WTC11 (cell line): ENCODE measurements at regions not wholly inside any gene's neighbourhood (a gene's known extent, or its start where the extent isn't known, plus 50 kb on each side); places are given as distances from the start of the nearest gene placed in this dataset.

ENCODE experiments used
- ATAC-seq: fragments of 200-7000 bp; cut with Tn5 transposase; 2 replicates; pipeline ENCODE4 v1.10.0; 2021; ENCODE audit warnings: mild to moderate bottlenecking, moderate library complexity
- CTCF ChIA-PET: fragments of 300-600 bp; sonication (Branson Sonifier 250); formaldehyde crosslinking; loops from one replicate; lab custom pipeline; 2021; ENCODE audit warnings: antibody characterized with exemption; lab: Charles Lee
- POLR2A ChIA-PET: fragments of 350-600 bp; sonication (Branson Sonifier 250); formaldehyde crosslinking; loops from one replicate; lab custom pipeline; 2021; ENCODE audit warnings: antibody characterized with exemption; lab: Charles Lee
- DNase-seq: peaks from one replicate; pipeline ENCODE4 v3.0.0; 2021; ENCODE audit warnings: low spot score
- H3K27ac Mint-ChIP-seq: 2 replicates; pipeline ENCODE4 v1.8.0; 2021; ENCODE audit warnings: mixed read lengths
- H3K27me3 Mint-ChIP-seq: 2 replicates; pipeline ENCODE4 v1.8.0; 2021; ENCODE audit warnings: low read depth, mild to moderate bottlenecking, moderate library complexity, mixed read lengths
- H3K36me3 Mint-ChIP-seq: 2 replicates; pipeline ENCODE4 v1.8.0; 2021; ENCODE audit warnings: mixed read lengths
- H3K4me1 Mint-ChIP-seq: 2 replicates; pipeline ENCODE4 v1.8.0; 2022; ENCODE audit warnings: mixed read lengths
- H3K4me3 Mint-ChIP-seq: 2 replicates; pipeline ENCODE4 v1.8.0; 2021; ENCODE audit warnings: mild to moderate bottlenecking, moderate library complexity, mixed read lengths
- H3K9me3 Mint-ChIP-seq: 2 replicates; pipeline ENCODE4 v1.8.0; 2021; ENCODE audit warnings: mixed read lengths
- CREM ChIP-seq: sonication (generic); formaldehyde crosslinking; IDR thresholded peaks from 2 replicates; pipeline ENCODE4 v1.8.1; 2022; ENCODE audit warnings: mild to moderate bottlenecking, missing genetic modification reagents, moderate library complexity
- ETV6 ChIP-seq: sonication (generic); formaldehyde crosslinking; IDR thresholded peaks from 2 replicates; pipeline ENCODE4 v1.8.1; 2022; ENCODE audit warnings: mild to moderate bottlenecking, missing genetic modification reagents
- FOXP1 ChIP-seq: sonication (generic); formaldehyde crosslinking; IDR thresholded peaks from 2 replicates; pipeline ENCODE4 v1.8.0; 2022; ENCODE audit warnings: missing genetic modification reagents, mild to moderate bottlenecking, moderate library complexity, borderline replicate concordance
- GTF2I ChIP-seq: fragments of 250-450 bp; sonication (Bioruptor Pico); conservative IDR thresholded peaks from 2 replicates; pipeline ENCODE4 v1.4.0; 2021; ENCODE audit warnings: mild to moderate bottlenecking
- HMGA2 ChIP-seq: fragments of 250-450 bp; sonication (Bioruptor Pico); IDR thresholded peaks from 2 replicates; pipeline ENCODE4 v1.4.0; 2021; ENCODE audit warnings: mild to moderate bottlenecking, moderate library complexity
- IRF2 ChIP-seq: sonication (generic); formaldehyde crosslinking; IDR thresholded peaks from 2 replicates; pipeline ENCODE4 v1.8.0; 2022; ENCODE audit warnings: low read depth, missing genetic modification reagents, borderline replicate concordance
- JAZF1 ChIP-seq: fragments of 250-450 bp; sonication (Bioruptor Pico); IDR thresholded peaks from 2 replicates; pipeline ENCODE4 v1.9.0; 2021; ENCODE audit warnings: moderate library complexity, mild to moderate bottlenecking, inconsistent platforms
- JUN ChIP-seq: sonication (generic); formaldehyde crosslinking; IDR thresholded peaks from 2 replicates; pipeline ENCODE4 v1.8.0; 2023; ENCODE audit warnings: mild to moderate bottlenecking, missing genetic modification reagents
- OVOL2 ChIP-seq: fragments of 250-450 bp; sonication (Bioruptor Pico); IDR thresholded peaks from 2 replicates; pipeline ENCODE4 v1.9.0; 2021; ENCODE audit warnings: mild to moderate bottlenecking, borderline replicate concordance
- TEAD1 ChIP-seq: sonication (generic); formaldehyde crosslinking; IDR thresholded peaks from 2 replicates; pipeline ENCODE4 v1.8.0; 2022; ENCODE audit warnings: mild to moderate bottlenecking, missing genetic modification reagents
- TEAD4 ChIP-seq: sonication (generic); formaldehyde crosslinking; IDR thresholded peaks from 2 replicates; pipeline ENCODE4 v1.8.0; 2022; ENCODE audit warnings: mild to moderate bottlenecking, missing genetic modification reagents
- TP53 ChIP-seq: sonication (generic); formaldehyde crosslinking; IDR thresholded peaks from 2 replicates; pipeline ENCODE4 v1.8.1; 2023; ENCODE audit warnings: mild to moderate bottlenecking, missing genetic modification reagents
- ZNF263 ChIP-seq: sonication (generic); formaldehyde crosslinking; IDR thresholded peaks from 2 replicates; pipeline ENCODE4 v1.8.1; 2022; ENCODE audit warnings: low read depth, mild to moderate bottlenecking, moderate library complexity, missing genetic modification reagents
- ZNF671 ChIP-seq: fragments of 250-450 bp; sonication (Bioruptor Pico); IDR thresholded peaks from 2 replicates; pipeline ENCODE4 v1.8.0; 2021; ENCODE audit warnings: mild to moderate bottlenecking
- TF ChIP-seq, protein P1 (sequence below): sonication (generic); formaldehyde crosslinking; IDR thresholded peaks from 2 replicates; pipeline ENCODE4 v1.8.0; 2022; ENCODE audit warnings: mild to moderate bottlenecking, missing genetic modification reagents
- TF ChIP-seq, protein P2 (sequence below): fragments of 250-450 bp; sonication (Bioruptor Pico); IDR thresholded peaks from 2 replicates; pipeline ENCODE4 v1.9.0; 2021; ENCODE audit warnings: moderate library complexity, mild to moderate bottlenecking, inconsistent platforms, borderline replicate concordance
- TF ChIP-seq, protein P3 (sequence below): sonication (generic); formaldehyde crosslinking; IDR thresholded peaks from 2 replicates; pipeline ENCODE4 v1.8.0; 2022; ENCODE audit warnings: mild to moderate bottlenecking, missing genetic modification reagents
- TF ChIP-seq, protein P4 (sequence below): sonication (generic); formaldehyde crosslinking; IDR thresholded peaks from 2 replicates; pipeline ENCODE4 v1.8.1; 2023; ENCODE audit warnings: mild to moderate bottlenecking, missing genetic modification reagents, borderline replicate concordance
- TF ChIP-seq, protein P5 (sequence below): fragments of 200-600 bp; IDR thresholded peaks from 2 replicates; pipeline ENCODE4 v1.8.0; 2022; ENCODE audit warnings: antibody characterized with exemption
- TF ChIP-seq, protein P6 (sequence below): sonication (generic); formaldehyde crosslinking; conservative IDR thresholded peaks from 2 replicates; pipeline ENCODE4 v1.8.1; 2023; ENCODE audit warnings: mild to moderate bottlenecking, low read depth, missing genetic modification reagents, moderate library complexity

DNA sequence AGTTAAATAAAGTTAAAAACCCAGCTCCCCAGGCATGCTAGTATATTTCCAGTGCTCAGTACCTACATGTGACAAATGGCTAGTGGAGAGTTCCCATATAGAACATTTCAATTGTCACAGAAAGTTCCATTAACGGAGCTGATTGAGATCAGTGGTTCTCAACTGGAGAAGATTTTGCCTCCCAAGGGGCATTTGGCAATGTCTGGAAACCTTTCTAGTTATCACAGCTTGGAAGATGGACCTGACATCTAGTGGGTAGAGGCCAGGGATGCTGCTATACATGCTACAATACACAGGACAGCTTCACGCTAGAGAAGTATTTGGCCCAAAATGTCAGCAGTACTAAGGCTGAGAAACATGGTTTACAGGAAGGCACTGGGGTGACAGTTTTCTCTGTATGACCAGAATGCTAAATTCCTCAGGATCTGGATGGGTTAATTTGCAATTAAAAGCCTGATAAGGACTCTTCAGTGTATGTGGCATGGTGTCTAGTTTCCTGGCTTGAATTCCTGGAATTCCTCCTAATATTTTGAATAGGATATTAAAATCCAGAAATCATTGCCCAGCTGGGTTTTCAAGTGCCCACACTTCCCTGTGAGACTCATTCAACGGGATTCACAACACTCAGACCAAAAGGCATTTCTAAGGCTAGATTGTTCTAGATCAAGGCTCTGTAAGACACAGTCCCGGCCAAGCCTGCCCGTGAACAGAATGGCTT lies 84.7 kb upstream of the SALL4 start:
- POLR2A ChIA-PET = no interaction called here
- Mint-ChIP-seq H3K4me3 (no peak overlapping the region), H3K27me3 (no peaks in the 10 kb centered on the region), H3K9me3 (no peaks in the 10 kb centered on the region), H3K36me3 (no peaks in the 10 kb centered on the region), H3K27ac (peak overlapping the region; percentile 79), H3K4me1 (peaks cover 42% of the 10 kb centered on the region)
- TF ChIP-seq, protein P1, sequence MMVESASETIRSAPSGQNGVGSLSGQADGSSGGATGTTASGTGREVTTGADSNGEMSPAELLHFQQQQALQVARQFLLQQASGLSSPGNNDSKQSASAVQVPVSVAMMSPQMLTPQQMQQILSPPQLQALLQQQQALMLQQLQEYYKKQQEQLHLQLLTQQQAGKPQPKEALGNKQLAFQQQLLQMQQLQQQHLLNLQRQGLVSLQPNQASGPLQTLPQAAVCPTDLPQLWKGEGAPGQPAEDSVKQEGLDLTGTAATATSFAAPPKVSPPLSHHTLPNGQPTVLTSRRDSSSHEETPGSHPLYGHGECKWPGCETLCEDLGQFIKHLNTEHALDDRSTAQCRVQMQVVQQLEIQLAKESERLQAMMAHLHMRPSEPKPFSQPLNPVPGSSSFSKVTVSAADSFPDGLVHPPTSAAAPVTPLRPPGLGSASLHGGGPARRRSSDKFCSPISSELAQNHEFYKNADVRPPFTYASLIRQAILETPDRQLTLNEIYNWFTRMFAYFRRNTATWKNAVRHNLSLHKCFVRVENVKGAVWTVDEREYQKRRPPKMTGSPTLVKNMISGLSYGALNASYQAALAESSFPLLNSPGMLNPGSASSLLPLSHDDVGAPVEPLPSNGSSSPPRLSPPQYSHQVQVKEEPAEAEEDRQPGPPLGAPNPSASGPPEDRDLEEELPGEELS (CRISPR knock-in tag) = no peak
- TF ChIP-seq JUN (CRISPR knock-in tag) (no peak), TEAD1 (CRISPR knock-in tag) (peak; percentile 47; the same call in 1 of the 2 replicates), JAZF1 (CRISPR knock-in tag) (no peak), IRF2 (CRISPR knock-in tag) (no peak)
- DNase-seq = no peak
- CTCF ChIA-PET = interaction anchor here (1.3 to 1.6 kb wide), 2 partner anchors 11 to 87 kb away, joined by 3 to 5 read pairs; no protein-coding TSS in a partner anchor
- ATAC-seq = peak; percentile 52

DNA sequence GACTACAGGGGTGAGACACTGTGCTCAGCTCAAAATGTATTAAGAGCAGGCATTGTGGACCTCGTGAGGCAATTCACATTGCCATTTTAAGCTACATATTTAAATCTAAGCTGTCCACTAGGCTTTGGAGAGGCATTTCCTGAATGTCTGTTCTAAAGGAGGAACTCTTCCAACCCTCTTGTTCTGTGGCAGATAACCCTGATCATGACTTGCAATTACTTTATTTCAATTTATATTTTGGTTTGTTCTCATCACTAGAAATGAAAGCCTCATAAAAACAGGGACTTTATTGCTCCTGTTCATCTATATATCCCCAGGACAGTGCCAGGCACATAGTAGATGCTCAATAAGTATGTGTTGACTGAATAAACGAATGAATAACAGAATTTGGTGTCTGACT lies 84.0 kb upstream of the SALL4 start:
- Mint-ChIP-seq H3K4me1 (peaks cover 42% of the 10 kb centered on the region), H3K27ac (no peak overlapping the region), H3K9me3 (no peaks in the 10 kb centered on the region), H3K4me3 (no peak overlapping the region), H3K27me3 (no peaks in the 10 kb centered on the region), H3K36me3 (no peaks in the 10 kb centered on the region)
- DNase-seq (no peak), ATAC-seq (no peak)
- ChIA-PET CTCF (interaction anchor here (1.3 to 1.6 kb wide), 2 partner anchors 10 to 86 kb away, joined by 3 to 5 read pairs; no protein-coding TSS in a partner anchor), POLR2A (no interaction called here)
- no peak for TF ChIP-seq CREM (CRISPR knock-in tag)
- no peak for TF ChIP-seq HMGA2
- no peak for TF ChIP-seq OVOL2 (CRISPR knock-in tag)
- TF ChIP-seq TEAD1 (CRISPR knock-in tag) = no peak
- TF ChIP-seq, protein P2, sequence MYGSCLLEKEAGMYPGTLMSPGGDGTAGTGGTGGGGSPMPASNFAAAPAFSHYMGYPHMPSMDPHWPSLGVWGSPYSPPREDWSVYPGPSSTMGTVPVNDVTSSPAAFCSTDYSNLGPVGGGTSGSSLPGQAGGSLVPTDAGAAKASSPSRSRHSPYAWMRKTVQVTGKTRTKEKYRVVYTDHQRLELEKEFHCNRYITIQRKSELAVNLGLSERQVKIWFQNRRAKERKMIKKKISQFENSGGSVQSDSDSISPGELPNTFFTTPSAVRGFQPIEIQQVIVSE (CRISPR knock-in tag) = no peak

DNA sequence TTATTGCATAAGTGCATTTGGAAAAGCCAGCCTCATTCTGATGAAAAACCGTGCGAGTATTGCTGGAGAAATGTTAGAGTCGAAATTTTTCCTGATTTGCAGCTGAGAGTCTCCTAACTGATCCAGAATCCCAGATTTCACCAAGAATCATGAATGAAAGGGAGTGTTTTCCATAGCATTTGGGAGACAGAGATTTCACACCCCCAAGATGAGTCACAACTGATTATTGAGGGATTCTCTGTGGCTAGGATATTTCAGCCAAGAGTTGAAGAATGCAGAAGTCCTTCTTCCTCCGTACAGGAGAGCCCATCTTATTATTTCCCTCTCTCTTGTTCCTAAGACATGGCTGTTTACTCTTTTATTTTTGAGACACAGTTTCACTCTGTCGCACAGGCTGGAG lies 82.2 kb upstream of the SALL4 start:
- no peaks in the 10 kb centered on the region for H3K9me3 Mint-ChIP-seq
- no peaks in the 10 kb centered on the region for H3K27me3 Mint-ChIP-seq
- DNase-seq (no peak), ATAC-seq (no peak)
- H3K4me3 Mint-ChIP-seq = no peak overlapping the region
- no peaks in the 10 kb centered on the region for H3K36me3 Mint-ChIP-seq
- POLR2A ChIA-PET = no interaction called here
- peaks cover 36% of the 10 kb centered on the region for H3K4me1 Mint-ChIP-seq
- no peak overlapping the region for H3K27ac Mint-ChIP-seq
- CTCF ChIA-PET = no interaction called here
- TF ChIP-seq ETV6 (CRISPR knock-in tag) (no peak), ZNF671 (CRISPR knock-in tag) (no peak), GTF2I (CRISPR knock-in tag) (no peak), HMGA2 (no peak), TP53 (CRISPR knock-in tag) (no peak), ZNF263 (CRISPR knock-in tag) (no peak), TEAD4 (CRISPR knock-in tag) (no peak), FOXP1 (CRISPR knock-in tag) (no peak)
- TF ChIP-seq, protein P3, sequence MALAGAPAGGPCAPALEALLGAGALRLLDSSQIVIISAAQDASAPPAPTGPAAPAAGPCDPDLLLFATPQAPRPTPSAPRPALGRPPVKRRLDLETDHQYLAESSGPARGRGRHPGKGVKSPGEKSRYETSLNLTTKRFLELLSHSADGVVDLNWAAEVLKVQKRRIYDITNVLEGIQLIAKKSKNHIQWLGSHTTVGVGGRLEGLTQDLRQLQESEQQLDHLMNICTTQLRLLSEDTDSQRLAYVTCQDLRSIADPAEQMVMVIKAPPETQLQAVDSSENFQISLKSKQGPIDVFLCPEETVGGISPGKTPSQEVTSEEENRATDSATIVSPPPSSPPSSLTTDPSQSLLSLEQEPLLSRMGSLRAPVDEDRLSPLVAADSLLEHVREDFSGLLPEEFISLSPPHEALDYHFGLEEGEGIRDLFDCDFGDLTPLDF (CRISPR knock-in tag) = no peak
- TF ChIP-seq, protein P4, sequence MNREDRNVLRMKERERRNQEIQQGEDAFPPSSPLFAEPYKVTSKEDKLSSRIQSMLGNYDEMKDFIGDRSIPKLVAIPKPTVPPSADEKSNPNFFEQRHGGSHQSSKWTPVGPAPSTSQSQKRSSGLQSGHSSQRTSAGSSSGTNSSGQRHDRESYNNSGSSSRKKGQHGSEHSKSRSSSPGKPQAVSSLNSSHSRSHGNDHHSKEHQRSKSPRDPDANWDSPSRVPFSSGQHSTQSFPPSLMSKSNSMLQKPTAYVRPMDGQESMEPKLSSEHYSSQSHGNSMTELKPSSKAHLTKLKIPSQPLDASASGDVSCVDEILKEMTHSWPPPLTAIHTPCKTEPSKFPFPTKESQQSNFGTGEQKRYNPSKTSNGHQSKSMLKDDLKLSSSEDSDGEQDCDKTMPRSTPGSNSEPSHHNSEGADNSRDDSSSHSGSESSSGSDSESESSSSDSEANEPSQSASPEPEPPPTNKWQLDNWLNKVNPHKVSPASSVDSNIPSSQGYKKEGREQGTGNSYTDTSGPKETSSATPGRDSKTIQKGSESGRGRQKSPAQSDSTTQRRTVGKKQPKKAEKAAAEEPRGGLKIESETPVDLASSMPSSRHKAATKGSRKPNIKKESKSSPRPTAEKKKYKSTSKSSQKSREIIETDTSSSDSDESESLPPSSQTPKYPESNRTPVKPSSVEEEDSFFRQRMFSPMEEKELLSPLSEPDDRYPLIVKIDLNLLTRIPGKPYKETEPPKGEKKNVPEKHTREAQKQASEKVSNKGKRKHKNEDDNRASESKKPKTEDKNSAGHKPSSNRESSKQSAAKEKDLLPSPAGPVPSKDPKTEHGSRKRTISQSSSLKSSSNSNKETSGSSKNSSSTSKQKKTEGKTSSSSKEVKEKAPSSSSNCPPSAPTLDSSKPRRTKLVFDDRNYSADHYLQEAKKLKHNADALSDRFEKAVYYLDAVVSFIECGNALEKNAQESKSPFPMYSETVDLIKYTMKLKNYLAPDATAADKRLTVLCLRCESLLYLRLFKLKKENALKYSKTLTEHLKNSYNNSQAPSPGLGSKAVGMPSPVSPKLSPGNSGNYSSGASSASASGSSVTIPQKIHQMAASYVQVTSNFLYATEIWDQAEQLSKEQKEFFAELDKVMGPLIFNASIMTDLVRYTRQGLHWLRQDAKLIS (CRISPR knock-in tag) = no peak
- TF ChIP-seq, protein P5, sequence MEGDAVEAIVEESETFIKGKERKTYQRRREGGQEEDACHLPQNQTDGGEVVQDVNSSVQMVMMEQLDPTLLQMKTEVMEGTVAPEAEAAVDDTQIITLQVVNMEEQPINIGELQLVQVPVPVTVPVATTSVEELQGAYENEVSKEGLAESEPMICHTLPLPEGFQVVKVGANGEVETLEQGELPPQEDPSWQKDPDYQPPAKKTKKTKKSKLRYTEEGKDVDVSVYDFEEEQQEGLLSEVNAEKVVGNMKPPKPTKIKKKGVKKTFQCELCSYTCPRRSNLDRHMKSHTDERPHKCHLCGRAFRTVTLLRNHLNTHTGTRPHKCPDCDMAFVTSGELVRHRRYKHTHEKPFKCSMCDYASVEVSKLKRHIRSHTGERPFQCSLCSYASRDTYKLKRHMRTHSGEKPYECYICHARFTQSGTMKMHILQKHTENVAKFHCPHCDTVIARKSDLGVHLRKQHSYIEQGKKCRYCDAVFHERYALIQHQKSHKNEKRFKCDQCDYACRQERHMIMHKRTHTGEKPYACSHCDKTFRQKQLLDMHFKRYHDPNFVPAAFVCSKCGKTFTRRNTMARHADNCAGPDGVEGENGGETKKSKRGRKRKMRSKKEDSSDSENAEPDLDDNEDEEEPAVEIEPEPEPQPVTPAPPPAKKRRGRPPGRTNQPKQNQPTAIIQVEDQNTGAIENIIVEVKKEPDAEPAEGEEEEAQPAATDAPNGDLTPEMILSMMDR = no peak
- TF ChIP-seq, protein P6, sequence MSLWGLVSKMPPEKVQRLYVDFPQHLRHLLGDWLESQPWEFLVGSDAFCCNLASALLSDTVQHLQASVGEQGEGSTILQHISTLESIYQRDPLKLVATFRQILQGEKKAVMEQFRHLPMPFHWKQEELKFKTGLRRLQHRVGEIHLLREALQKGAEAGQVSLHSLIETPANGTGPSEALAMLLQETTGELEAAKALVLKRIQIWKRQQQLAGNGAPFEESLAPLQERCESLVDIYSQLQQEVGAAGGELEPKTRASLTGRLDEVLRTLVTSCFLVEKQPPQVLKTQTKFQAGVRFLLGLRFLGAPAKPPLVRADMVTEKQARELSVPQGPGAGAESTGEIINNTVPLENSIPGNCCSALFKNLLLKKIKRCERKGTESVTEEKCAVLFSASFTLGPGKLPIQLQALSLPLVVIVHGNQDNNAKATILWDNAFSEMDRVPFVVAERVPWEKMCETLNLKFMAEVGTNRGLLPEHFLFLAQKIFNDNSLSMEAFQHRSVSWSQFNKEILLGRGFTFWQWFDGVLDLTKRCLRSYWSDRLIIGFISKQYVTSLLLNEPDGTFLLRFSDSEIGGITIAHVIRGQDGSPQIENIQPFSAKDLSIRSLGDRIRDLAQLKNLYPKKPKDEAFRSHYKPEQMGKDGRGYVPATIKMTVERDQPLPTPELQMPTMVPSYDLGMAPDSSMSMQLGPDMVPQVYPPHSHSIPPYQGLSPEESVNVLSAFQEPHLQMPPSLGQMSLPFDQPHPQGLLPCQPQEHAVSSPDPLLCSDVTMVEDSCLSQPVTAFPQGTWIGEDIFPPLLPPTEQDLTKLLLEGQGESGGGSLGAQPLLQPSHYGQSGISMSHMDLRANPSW (CRISPR knock-in tag) = no peak
